ENCODE measurements at regions not wholly inside any gene's neighbourhood (a gene's known extent, or its start where the extent isn't known, plus 50 kb on each side); places are given as distances from the start of the nearest gene placed in this dataset.

DNA sequence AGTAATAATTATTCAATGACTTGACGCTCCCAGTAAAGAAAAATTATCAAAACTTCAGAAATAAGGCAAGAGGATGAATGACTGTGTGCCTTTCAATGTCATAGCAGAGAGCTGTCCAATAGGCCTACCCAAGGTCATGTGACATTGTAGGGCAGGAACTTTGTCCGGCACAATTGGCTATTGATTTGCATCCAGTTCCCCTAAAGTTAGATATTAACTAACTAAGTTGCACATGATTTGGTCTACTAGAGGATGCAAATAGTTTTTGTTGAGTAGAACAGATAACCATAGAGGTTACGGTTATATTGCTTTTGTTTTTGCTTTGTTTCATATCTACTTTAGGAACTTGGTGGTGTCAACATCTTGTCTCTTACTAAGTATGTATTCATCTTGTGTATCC, 127.9 kb upstream of the PFN2 start:
- Mint-ChIP-seq H3K9me3 (ENCODE audit: unreplicated experiment) (no peaks in the 10 kb centered on the region), H3K36me3 (ENCODE audit: insufficient read depth, unreplicated experiment) (no peaks in the 10 kb centered on the region), H3K27me3 (ENCODE audit: insufficient read depth, unreplicated experiment) (no peaks in the 10 kb centered on the region), H3K27ac (ENCODE audit: low read depth, unreplicated experiment) (no peak overlapping the region), H3K4me1 (ENCODE audit: insufficient read depth, unreplicated experiment) (peaks cover 22% of the 10 kb centered on the region), H3K4me3 (ENCODE audit: unreplicated experiment) (no peak overlapping the region)
- intact Hi-C loops (cut with micrococcal nuclease) = no loop called here
- ChIA-PET CTCF (interaction anchor here (1.3 kb wide), 1 partner anchor 84 kb away, joined by 10 read pairs; no protein-coding TSS in a partner anchor), POLR2A (no interaction called here)
- no peak for DNase-seq (ENCODE audit: unreplicated experiment)
- TF ChIP-seq, protein P1, sequence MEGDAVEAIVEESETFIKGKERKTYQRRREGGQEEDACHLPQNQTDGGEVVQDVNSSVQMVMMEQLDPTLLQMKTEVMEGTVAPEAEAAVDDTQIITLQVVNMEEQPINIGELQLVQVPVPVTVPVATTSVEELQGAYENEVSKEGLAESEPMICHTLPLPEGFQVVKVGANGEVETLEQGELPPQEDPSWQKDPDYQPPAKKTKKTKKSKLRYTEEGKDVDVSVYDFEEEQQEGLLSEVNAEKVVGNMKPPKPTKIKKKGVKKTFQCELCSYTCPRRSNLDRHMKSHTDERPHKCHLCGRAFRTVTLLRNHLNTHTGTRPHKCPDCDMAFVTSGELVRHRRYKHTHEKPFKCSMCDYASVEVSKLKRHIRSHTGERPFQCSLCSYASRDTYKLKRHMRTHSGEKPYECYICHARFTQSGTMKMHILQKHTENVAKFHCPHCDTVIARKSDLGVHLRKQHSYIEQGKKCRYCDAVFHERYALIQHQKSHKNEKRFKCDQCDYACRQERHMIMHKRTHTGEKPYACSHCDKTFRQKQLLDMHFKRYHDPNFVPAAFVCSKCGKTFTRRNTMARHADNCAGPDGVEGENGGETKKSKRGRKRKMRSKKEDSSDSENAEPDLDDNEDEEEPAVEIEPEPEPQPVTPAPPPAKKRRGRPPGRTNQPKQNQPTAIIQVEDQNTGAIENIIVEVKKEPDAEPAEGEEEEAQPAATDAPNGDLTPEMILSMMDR (IDR thresholded peaks at IDR 0.05; ENCODE audit: unreplicated experiment) = no peak
- BruUV-seq (replicated peaks) = no TSS peak

DNA sequence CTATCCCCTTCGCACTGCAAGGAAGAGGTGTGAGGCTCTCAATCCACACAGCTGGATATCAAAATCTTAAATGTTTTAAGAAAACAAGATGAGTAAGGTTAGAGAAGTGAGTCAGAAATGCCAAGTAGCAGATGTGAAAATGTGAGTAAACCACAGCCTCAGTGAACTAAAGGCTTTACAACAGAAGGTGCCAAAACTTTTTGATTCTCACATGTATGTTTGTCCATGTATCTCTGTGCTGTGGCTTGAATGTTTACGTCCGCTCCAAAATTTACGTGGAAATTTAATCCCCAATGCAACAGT, 126.8 kb upstream of the PFN2 start:
- H3K36me3 Mint-ChIP-seq (ENCODE audit: insufficient read depth, unreplicated experiment) = no peaks in the 10 kb centered on the region
- intact Hi-C loops (cut with micrococcal nuclease) = no loop called here
- TF ChIP-seq, protein P1 (IDR thresholded peaks at IDR 0.05; ENCODE audit: unreplicated experiment) = no peak
- peaks cover 22% of the 10 kb centered on the region for H3K4me1 Mint-ChIP-seq (ENCODE audit: insufficient read depth, unreplicated experiment)
- no peak overlapping the region for H3K4me3 Mint-ChIP-seq (ENCODE audit: unreplicated experiment)
- H3K27me3 Mint-ChIP-seq (ENCODE audit: insufficient read depth, unreplicated experiment) = no peaks in the 10 kb centered on the region
- BruUV-seq (replicated peaks) = no TSS peak
- DNase-seq (ENCODE audit: unreplicated experiment) = peak; percentile 45
- CTCF ChIA-PET = interaction anchor here (0.6 kb wide), 1 partner anchor 133 kb away, joined by 4 read pairs; no protein-coding TSS in a partner anchor
- POLR2A ChIA-PET = interaction anchor here (0.5 kb wide), 1 partner anchor 94 kb away, joined by 3 read pairs; no protein-coding TSS in a partner anchor
- H3K9me3 Mint-ChIP-seq (ENCODE audit: unreplicated experiment) = no peaks in the 10 kb centered on the region
- H3K27ac Mint-ChIP-seq (ENCODE audit: low read depth, unreplicated experiment) = no peak overlapping the region

DNA sequence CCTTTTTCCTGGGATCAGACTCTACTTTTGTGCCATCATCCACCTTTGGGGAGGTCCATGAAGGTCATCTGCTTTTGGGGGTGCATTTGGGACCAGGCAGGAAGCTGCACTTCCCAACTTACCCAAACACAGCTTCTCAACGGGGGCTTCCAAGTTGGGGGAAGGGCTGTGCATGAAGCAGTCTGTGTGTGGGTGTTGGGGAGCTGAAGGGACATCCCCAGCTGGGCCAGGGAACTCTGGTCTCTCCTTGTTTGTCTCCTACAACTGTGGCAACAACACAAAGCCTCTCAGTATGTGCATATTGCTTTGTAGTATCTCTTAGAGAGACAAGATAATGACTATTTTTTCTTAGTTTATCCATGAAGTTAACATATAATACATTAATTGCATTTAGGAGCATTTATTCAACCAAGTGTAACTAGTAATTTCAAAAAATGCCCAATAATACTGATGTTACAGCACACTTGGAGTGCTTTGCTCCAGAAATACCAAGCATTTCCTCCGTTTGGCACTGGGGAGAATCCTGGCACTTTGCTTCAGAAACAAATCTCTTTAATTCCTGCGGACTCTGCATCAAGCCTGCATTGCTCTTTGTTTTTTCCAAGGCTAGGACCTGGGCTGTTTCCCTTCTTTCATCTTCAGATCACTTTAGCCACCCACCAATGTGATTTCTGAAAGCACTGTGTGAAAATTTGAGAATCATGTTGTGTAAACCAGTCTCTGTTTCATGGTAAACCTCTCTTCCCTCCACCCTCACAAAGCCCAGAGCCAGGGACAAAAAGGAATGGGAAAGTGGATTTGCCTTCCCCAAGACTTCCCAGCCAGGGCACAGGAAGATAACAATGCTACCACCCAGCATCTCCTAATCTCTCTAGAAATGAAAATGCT, 126.2 kb upstream of the PFN2 start:
- POLR2A ChIA-PET = interaction anchor here (0.5 to 1.4 kb wide), 2 partner anchors 94 to 126 kb away, joined by 3 read pairs; partner anchors contain the start of gene PFN2

More for the DNA sequence above, 126.2 kb upstream of the PFN2 start:
- H3K36me3 Mint-ChIP-seq (ENCODE audit: insufficient read depth, unreplicated experiment) = no peaks in the 10 kb centered on the region
- no peaks in the 10 kb centered on the region for H3K9me3 Mint-ChIP-seq (ENCODE audit: unreplicated experiment)
- TF ChIP-seq, protein P1 (IDR thresholded peaks at IDR 0.05; ENCODE audit: unreplicated experiment) = no peak
- intact Hi-C loops (cut with micrococcal nuclease) = no loop called here
- no peak overlapping the region for H3K27ac Mint-ChIP-seq (ENCODE audit: low read depth, unreplicated experiment)
- CTCF ChIA-PET = no interaction called here
- peaks cover 22% of the 10 kb centered on the region for H3K4me1 Mint-ChIP-seq (ENCODE audit: insufficient read depth, unreplicated experiment)
- H3K27me3 Mint-ChIP-seq (ENCODE audit: insufficient read depth, unreplicated experiment) = no peaks in the 10 kb centered on the region
- no TSS peak for BruUV-seq (replicated peaks)
- H3K4me3 Mint-ChIP-seq (ENCODE audit: unreplicated experiment) = no peak overlapping the region
- DNase-seq (ENCODE audit: unreplicated experiment) = no peak
